HepG2 (cell line): ENCODE measurements at regions not wholly inside any gene's neighbourhood (a gene's known extent, or its start where the extent isn't known, plus 50 kb on each side); places are given as distances from the start of the nearest gene placed in this dataset.

Experiments used
- ATAC-seq: fragments of 200-7000 bp; cut with Tn5 transposase; 3 replicates; pipeline ENCODE4 v1.9.1; 2020; ENCODE audit warnings: mild to moderate bottlenecking, moderate library complexity
- BruUV-seq: library from RNA; stranded (reverse); fragments of 400-500 nt; replicated peaks from 2 replicates; lab custom pipeline; 2021; lab: Mats Ljungman, UMichigan
- CTCF ChIA-PET: fragments of 300-600 bp; formaldehyde crosslinking; extraction: SDS; loops from one replicate; lab custom pipeline; 2021; ENCODE audit warnings: low total read pairs, inconsistent platforms, low intra/inter-chr PET ratio; lab: Yijun Ruan, JAX
- POLR2A ChIA-PET: fragments of 350-600 bp; sonication (Branson Sonifier 250); formaldehyde crosslinking; loops from one replicate; lab custom pipeline; 2020; ENCODE audit warnings: antibody characterized with exemption, inconsistent platforms; lab: Yijun Ruan, JAX
- DNase-seq: peaks from one replicate; pipeline ENCODE4 v3.0.0-alpha.2; 2015; ENCODE audit warnings: low spot score
- FAIRE-seq: peaks from 3 replicates; lab custom pipeline; 2011; peaks lifted over from hg19 to GRCh38; lab: Jason Lieb, UNC
- H2AFZ ChIP-seq: one replicate; pipeline ENCODE4 v1.6.1; 2011; ENCODE audit warnings: low read length, inconsistent platforms
- H3K27ac ChIP-seq: fragments of 300-600 bp; 3 replicates; pipeline ENCODE4 v1.8.0; 2011; ENCODE audit warnings: mixed run types, mild to moderate bottlenecking, mixed read lengths, low read length, inconsistent platforms; ENCODE audit not compliant: insufficient read depth; ENCODE audit errors: extremely low read length
- H3K27me3 ChIP-seq, 2 experiments: fragments of 200-600 bp in 1 of 2; 2 replicates in 1 of 2; 3 replicates in 1 of 2; pipeline versions ENCODE4 v1.6.0 to v1.8.0; 2011; ENCODE audit warnings: low read length in 2 of 2, mild to moderate bottlenecking in 2 of 2, moderate library complexity in 2 of 2, inconsistent platforms in 1 of 2; ENCODE audit not compliant: insufficient read depth in 2 of 2, control insufficient read depth in 1 of 2
- H3K36me3 ChIP-seq, 2 experiments: fragments of 200-600 bp in 1 of 2; replicated peaks in 1 of 2; 2 replicates in 1 of 2; 3 replicates in 1 of 2; pipeline versions ENCODE4 v1.5.1 to v1.8.0; 2011; ENCODE audit warnings: low read length in 2 of 2, inconsistent platforms in 1 of 2; ENCODE audit not compliant: insufficient read depth in 2 of 2, control insufficient read depth in 1 of 2
- H3K4me1 ChIP-seq: 2 replicates; pipeline ENCODE4 v1.5.1; 2012; ENCODE audit warnings: low read length, inconsistent platforms; ENCODE audit not compliant: insufficient read depth
- H3K4me2 ChIP-seq: 2 replicates; pipeline ENCODE4 v1.6.0; 2011; ENCODE audit warnings: low read depth, low read length, inconsistent platforms
- H3K4me3 ChIP-seq, 3 experiments: fragments of 200-600 bp in 1 of 3; sonication (generic), shearing (Covaris generic) in 1 of 3; replicated peaks in 1 of 3; 2 replicates each; pipeline ENCODE4 v1.5.1; 2011 to 2016; ENCODE audit warnings: low read length in 3 of 3, inconsistent platforms in 2 of 3, low read depth in 2 of 3, mild to moderate bottlenecking in 2 of 3, control low read depth in 1 of 3, mixed read lengths in 1 of 3; ENCODE audit not compliant: insufficient read depth in 1 of 3
- H3K79me2 ChIP-seq: one replicate; pipeline ENCODE4 v1.6.1; 2011; ENCODE audit warnings: low read length, inconsistent platforms; ENCODE audit not compliant: insufficient read depth
- H3K9ac ChIP-seq: 2 replicates; pipeline ENCODE4 v1.6.0; 2011; ENCODE audit warnings: mild to moderate bottlenecking, low read depth, low read length, inconsistent platforms; ENCODE audit not compliant: insufficient read depth
- H3K9me3 ChIP-seq: 2 replicates; pipeline ENCODE4 v1.5.1; 2012; ENCODE audit warnings: mild to moderate bottlenecking, low read length
- H4K20me1 ChIP-seq: 2 replicates; pipeline ENCODE4 v1.6.0; 2011; ENCODE audit warnings: inconsistent platforms, mild to moderate bottlenecking, low read length, moderate library complexity; ENCODE audit not compliant: insufficient read depth
- GTF2F1 ChIP-seq: fragments of 150-350 bp; IDR thresholded peaks from 2 replicates; pipeline ENCODE4 v1.6.1; 2014; ENCODE audit warnings: low read length
- GZF1 ChIP-seq: sonication (generic); formaldehyde crosslinking; IDR thresholded peaks from 2 replicates; pipeline ENCODE4 v1.5.1; 2020; ENCODE audit warnings: mild to moderate bottlenecking, missing genetic modification reagents
- IKZF4 ChIP-seq: sonication (generic); formaldehyde crosslinking; IDR thresholded peaks from 2 replicates; pipeline ENCODE4 v1.5.1; 2020; ENCODE audit warnings: borderline replicate concordance, mild to moderate bottlenecking, low read depth, missing genetic modification reagents; ENCODE audit errors: not compliant biosample characterization
- TOE1 ChIP-seq: sonication (generic); formaldehyde crosslinking; IDR thresholded peaks from 2 replicates; pipeline ENCODE4 v1.4.0; 2020; ENCODE audit warnings: mild to moderate bottlenecking, missing genetic modification reagents
- ZBTB38 ChIP-seq: sonication (generic); formaldehyde crosslinking; IDR thresholded peaks from 2 replicates; pipeline ENCODE4 v1.5.1; 2020; ENCODE audit warnings: mild to moderate bottlenecking, missing genetic modification reagents
- ZNF160 ChIP-seq: sonication (generic); formaldehyde crosslinking; IDR thresholded peaks from 2 replicates; pipeline ENCODE4 v1.8.0; 2022; ENCODE audit warnings: mild to moderate bottlenecking, inconsistent platforms, missing genetic modification reagents
- ZNF670 ChIP-seq: sonication (generic); formaldehyde crosslinking; IDR thresholded peaks from 2 replicates; pipeline ENCODE4 v1.8.0; 2022; ENCODE audit warnings: mild to moderate bottlenecking, missing genetic modification reagents, borderline replicate concordance
- ZNF720 ChIP-seq: sonication (generic); formaldehyde crosslinking; IDR thresholded peaks from 2 replicates; pipeline ENCODE4 v1.4.0; 2020; ENCODE audit warnings: missing genetic modification reagents
- WGBS: methylation state at CpG from one replicate; pipeline ENCODE4 v1.1.6; 2017; ENCODE audit warnings: low lambda C conversion rate; 5-methylcytosine and 5-hydroxymethylcytosine counted together
- in situ Hi-C: cut with HindIII; loops from 2 replicates; pipeline ENCODE4 v1.10.0; 2017; ENCODE audit warnings: low pct_unique_long_range_greater_than_20kb; ENCODE audit not compliant: extremely low pct_ligation_motif_present
- intact Hi-C: fragments of 100-400 bp; cut with micrococcal nuclease; formaldehyde crosslinking; loops from one replicate; pipeline ENCODE4 v1.10.0; 2022; ENCODE audit not compliant: unreplicated experiment
- TF ChIP-seq, protein P1 (sequence below): sonication (generic); formaldehyde crosslinking; IDR thresholded peaks from 2 replicates; pipeline ENCODE4 v1.5.0; 2020; ENCODE audit warnings: missing genetic modification reagents
- TF ChIP-seq, protein P2 (sequence below), 2 experiments: sonication (generic) in 1 of 2; formaldehyde crosslinking in 1 of 2; IDR thresholded peaks; 2 replicates each; pipeline versions ENCODE4 v1.6.1 to v1.9.0; 2014 to 2022; ENCODE audit warnings: antibody characterized with exemption in 1 of 2, borderline replicate concordance in 1 of 2, inconsistent platforms in 1 of 2, low read depth in 1 of 2, missing genetic modification reagents in 1 of 2

DNA sequence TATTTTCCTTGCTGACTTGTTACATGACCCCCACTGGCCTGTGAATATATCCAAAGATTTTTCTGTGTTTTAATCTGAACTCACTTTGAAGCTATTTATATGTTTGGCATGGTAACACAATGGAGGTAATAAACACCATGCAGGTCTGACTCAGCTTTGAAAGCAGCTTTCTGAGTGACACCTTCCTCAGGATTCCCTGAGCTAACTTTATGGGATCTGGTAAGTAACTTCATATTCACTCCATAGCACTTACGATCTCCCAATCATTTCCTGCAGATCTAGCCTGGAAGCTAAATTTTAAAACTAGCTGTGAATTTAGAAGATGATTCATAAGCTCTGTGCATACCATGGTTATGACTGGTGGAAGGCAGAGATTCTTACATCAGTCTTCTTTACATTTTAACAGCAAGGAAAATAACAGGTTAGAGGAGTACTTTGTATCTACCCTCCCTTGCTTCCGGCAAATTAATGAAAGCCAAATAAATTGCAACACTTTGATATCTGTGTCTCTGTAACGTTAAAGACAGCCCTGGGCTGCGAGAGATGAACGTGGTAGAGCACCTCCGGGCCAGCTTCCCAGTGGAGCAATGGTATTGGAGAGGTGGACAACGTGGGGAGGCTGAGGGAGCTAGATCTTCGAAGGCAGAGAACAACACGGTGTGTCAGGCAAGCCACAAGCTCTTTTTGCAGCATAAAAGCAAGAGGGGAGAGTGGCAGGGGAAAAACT, 170.2 kb upstream of the KLF14 start (continued):
- no peak for TF ChIP-seq ZNF720
- TF ChIP-seq, protein P1, sequence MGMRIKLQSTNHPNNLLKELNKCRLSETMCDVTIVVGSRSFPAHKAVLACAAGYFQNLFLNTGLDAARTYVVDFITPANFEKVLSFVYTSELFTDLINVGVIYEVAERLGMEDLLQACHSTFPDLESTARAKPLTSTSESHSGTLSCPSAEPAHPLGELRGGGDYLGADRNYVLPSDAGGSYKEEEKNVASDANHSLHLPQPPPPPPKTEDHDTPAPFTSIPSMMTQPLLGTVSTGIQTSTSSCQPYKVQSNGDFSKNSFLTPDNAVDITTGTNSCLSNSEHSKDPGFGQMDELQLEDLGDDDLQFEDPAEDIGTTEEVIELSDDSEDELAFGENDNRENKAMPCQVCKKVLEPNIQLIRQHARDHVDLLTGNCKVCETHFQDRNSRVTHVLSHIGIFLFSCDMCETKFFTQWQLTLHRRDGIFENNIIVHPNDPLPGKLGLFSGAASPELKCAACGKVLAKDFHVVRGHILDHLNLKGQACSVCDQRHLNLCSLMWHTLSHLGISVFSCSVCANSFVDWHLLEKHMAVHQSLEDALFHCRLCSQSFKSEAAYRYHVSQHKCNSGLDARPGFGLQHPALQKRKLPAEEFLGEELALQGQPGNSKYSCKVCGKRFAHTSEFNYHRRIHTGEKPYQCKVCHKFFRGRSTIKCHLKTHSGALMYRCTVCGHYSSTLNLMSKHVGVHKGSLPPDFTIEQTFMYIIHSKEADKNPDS (CRISPR knock-in tag): 0 out of 2 replicates have a peak, but pooled peaks have one; percentile 53
- TF ChIP-seq ZNF160 (CRISPR knock-in tag): no peak
- no peak for TF ChIP-seq GTF2F1
- no peak for TF ChIP-seq IKZF4 (CRISPR knock-in tag)
- peak; percentile 58; the same call in 1 of the 2 replicates for TF ChIP-seq ZNF670 (CRISPR knock-in tag)
- 0 out of 2 replicates have a peak, but pooled peaks have one; percentile 24 for TF ChIP-seq TOE1 (CRISPR knock-in tag)
- peak; percentile 31; the same call in 1 of the 2 replicates for TF ChIP-seq ZBTB38
- TF ChIP-seq GZF1 (CRISPR knock-in tag): peak; percentile 71; the same call in 1 of the 2 replicates
- TF ChIP-seq, all 625 proteins: peak for 122

DNA sequence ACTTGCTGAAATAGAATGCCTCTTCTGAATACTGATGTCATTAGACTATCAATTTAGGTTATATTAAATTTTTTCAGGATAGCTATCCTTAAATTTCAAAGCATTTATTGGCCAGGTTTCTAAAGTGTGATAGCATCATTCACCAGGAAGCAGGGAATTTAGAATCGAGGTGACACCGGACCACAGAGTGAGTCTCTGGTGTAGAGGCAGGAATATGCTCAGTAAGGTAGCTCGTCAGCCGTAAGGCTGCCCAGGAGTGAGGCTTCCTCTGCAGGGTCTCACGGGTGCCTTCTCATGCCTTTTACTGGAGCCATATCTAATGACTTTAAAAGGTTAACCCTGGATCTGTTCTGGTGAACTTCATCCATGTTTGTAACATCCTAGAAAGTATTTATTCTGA, 170.8 kb upstream of the KLF14 start:
- ATAC-seq (0 out of 3 replicates have a peak, but pooled peaks have one; percentile 4), FAIRE-seq (no peak), DNase-seq (no peak)
- H3K9me3 ChIP-seq: no peaks in the 10 kb centered on the region
- POLR2A ChIA-PET: interaction anchor here (1.0 to 2.1 kb wide), 8 partner anchors 9 to 37 kb away, joined by 3 to 11 read pairs (median 6); no protein-coding TSS in a partner anchor
- H3K4me3 ChIP-seq: no peak overlapping the region
- H3K4me2 ChIP-seq: peak overlapping the region; percentile 50; the same call in 1 of the 2 replicates
- in situ Hi-C loops (no loop called here), intact Hi-C loops (loop anchor here (1.0 kb wide), 1 partner anchor 11 kb away; no protein-coding TSS in a partner anchor)
- CTCF ChIA-PET: no interaction called here
- H4K20me1 ChIP-seq: no peaks in the 10 kb centered on the region
- H3K36me3 ChIP-seq: peaks cover 3 to 6% of the 10 kb centered on the region in 2 experiments; a peak in 4 of 5 replicates
- peak overlapping the region; percentile 78 for H3K27ac ChIP-seq
- peaks cover 97% of the 10 kb centered on the region for H3K4me1 ChIP-seq
- peak overlapping the region; percentile 43; the same call in 1 of the 2 replicates for H3K9ac ChIP-seq
- H2AFZ ChIP-seq: no peak overlapping the region
- 55% methylated on average over 5 of the region's 5 CpGs for WGBS
- BruUV-seq: TSS peak; percentile 82
- peaks cover 88% of the 10 kb centered on the region for H3K79me2 ChIP-seq
- no peaks in the 10 kb centered on the region for H3K27me3 ChIP-seq
- TF ChIP-seq, protein P2, sequence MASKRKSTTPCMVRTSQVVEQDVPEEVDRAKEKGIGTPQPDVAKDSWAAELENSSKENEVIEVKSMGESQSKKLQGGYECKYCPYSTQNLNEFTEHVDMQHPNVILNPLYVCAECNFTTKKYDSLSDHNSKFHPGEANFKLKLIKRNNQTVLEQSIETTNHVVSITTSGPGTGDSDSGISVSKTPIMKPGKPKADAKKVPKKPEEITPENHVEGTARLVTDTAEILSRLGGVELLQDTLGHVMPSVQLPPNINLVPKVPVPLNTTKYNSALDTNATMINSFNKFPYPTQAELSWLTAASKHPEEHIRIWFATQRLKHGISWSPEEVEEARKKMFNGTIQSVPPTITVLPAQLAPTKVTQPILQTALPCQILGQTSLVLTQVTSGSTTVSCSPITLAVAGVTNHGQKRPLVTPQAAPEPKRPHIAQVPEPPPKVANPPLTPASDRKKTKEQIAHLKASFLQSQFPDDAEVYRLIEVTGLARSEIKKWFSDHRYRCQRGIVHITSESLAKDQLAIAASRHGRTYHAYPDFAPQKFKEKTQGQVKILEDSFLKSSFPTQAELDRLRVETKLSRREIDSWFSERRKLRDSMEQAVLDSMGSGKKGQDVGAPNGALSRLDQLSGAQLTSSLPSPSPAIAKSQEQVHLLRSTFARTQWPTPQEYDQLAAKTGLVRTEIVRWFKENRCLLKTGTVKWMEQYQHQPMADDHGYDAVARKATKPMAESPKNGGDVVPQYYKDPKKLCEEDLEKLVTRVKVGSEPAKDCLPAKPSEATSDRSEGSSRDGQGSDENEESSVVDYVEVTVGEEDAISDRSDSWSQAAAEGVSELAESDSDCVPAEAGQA (IDR thresholded peaks at IDR 0.05; ENCODE audit: low read depth): no peak
- TF ChIP-seq, protein P2 (CRISPR knock-in tag; IDR thresholded peaks at IDR 0.05; ENCODE audit: borderline replicate concordance): no peak
